PC-3 (cell line): ENCODE measurements at regions not wholly inside any gene's neighbourhood (a gene's known extent, or its start where the extent isn't known, plus 50 kb on each side); places are given as distances from the start of the nearest gene placed in this dataset.
A peak's percentile ranks its signal among the peaks of the same experiment; 100 is the strongest.

Experiments used
- ATAC-seq: fragments of 200-7000 bp; cut with Tn5 transposase; 2 replicates; pipeline ENCODE4 v1.9.1; 2020; ENCODE audit warnings: mild to moderate bottlenecking, moderate library complexity
- BruUV-seq: library from RNA; stranded (reverse); fragments of 400-500 nt; replicated peaks from 2 replicates; lab custom pipeline; 2021; lab: Mats Ljungman, UMichigan
- CTCF ChIA-PET: fragments of 300-600 bp; sonication (Branson Sonifier 250); formaldehyde crosslinking; loops from one replicate; lab custom pipeline; 2022; ENCODE audit warnings: antibody characterized with exemption; lab: Charles Lee
- POLR2A ChIA-PET: fragments of 300-600 bp; sonication (Branson Sonifier 250); formaldehyde crosslinking; loops from one replicate; lab custom pipeline; 2022; ENCODE audit warnings: antibody characterized with exemption; ENCODE audit not compliant: unreplicated experiment; lab: Charles Lee
- DNase-seq: peaks from one replicate; pipeline ENCODE4 v3.0.0-alpha.2; 2015
- H2AFZ ChIP-seq: fragments of 300-600 bp; sonication (generic); 2 replicates; pipeline ENCODE4 v1.6.0; 2016; ENCODE audit warnings: antibody characterized with exemption, low read length
- H3F3A ChIP-seq: fragments of 300-600 bp; sonication (generic); one replicate; pipeline ENCODE4 v1.6.0; 2017; ENCODE audit warnings: antibody characterized with exemption, low read length, control low read depth, mild to moderate bottlenecking; ENCODE audit not compliant: unreplicated experiment
- H3K27ac ChIP-seq: fragments of 300-600 bp; sonication (generic); 2 replicates; pipeline ENCODE4 v1.5.1; 2016; ENCODE audit warnings: mild to moderate bottlenecking, low read length
- H3K27me3 ChIP-seq: fragments of 300-600 bp; sonication (generic); 2 replicates; pipeline ENCODE4 v1.6.1; 2016; ENCODE audit warnings: low read length, mixed read lengths
- H3K36me3 ChIP-seq: fragments of 300-600 bp; sonication (generic); 2 replicates; pipeline ENCODE4 v1.6.1; 2016; ENCODE audit warnings: low read depth, mixed run types, low read length, mixed read lengths
- H3K4me1 ChIP-seq: fragments of 300-600 bp; sonication (generic); 2 replicates; pipeline ENCODE4 v1.5.1; 2016; ENCODE audit warnings: low read length; ENCODE audit not compliant: insufficient read depth
- H3K4me2 ChIP-seq: fragments of 300-600 bp; sonication (generic); 2 replicates; pipeline ENCODE4 v1.6.0; 2016; ENCODE audit warnings: low read length
- H3K4me3 ChIP-seq: fragments of 300-600 bp; sonication (generic); 2 replicates; pipeline ENCODE4 v1.5.1; 2016; ENCODE audit warnings: mild to moderate bottlenecking, low read length, mixed read lengths
- H3K79me2 ChIP-seq: fragments of 300-600 bp; sonication (generic); 2 replicates; pipeline ENCODE4 v1.6.1; 2017; ENCODE audit warnings: low read length, mixed read lengths
- H3K9ac ChIP-seq: fragments of 300-600 bp; sonication (generic); 2 replicates; pipeline ENCODE4 v1.6.0; 2016; ENCODE audit warnings: mild to moderate bottlenecking, low read length
- H3K9me2 ChIP-seq: fragments of 300-600 bp; sonication (generic); replicated peaks from 2 replicates; pipeline ENCODE4 v1.6.1; 2016; ENCODE audit warnings: mixed run types, low read length, mixed read lengths
- H3K9me3 ChIP-seq: fragments of 300-600 bp; sonication (generic); 2 replicates; pipeline ENCODE4 v1.6.1; 2016; ENCODE audit warnings: low read length, mixed read lengths
- H4K20me1 ChIP-seq: fragments of 300-600 bp; sonication (generic); 2 replicates; pipeline ENCODE4 v1.6.1; 2016; ENCODE audit warnings: low read length, mixed read lengths
- CTCF ChIP-seq: fragments of 300-600 bp; sonication (generic); conservative IDR thresholded peaks from 2 replicates; pipeline ENCODE4 v1.5.1; 2017; ENCODE audit warnings: antibody characterized with exemption, low read depth, mild to moderate bottlenecking, low read length
- EZH2 ChIP-seq: fragments of 300-600 bp; sonication (generic); IDR thresholded peaks from one replicate; pipeline ENCODE4 v1.6.1; 2017; ENCODE audit warnings: antibody characterized with exemption, mild to moderate bottlenecking, low read length; ENCODE audit not compliant: unreplicated experiment
- EZH2phosphoT487 ChIP-seq: fragments of 300-600 bp; sonication (generic); IDR thresholded peaks from 2 replicates; pipeline ENCODE4 v1.6.1; 2018; ENCODE audit warnings: mild to moderate bottlenecking, antibody characterized with exemption, low read length, borderline replicate concordance
- intact Hi-C: fragments of 100-400 bp; cut with micrococcal nuclease; formaldehyde crosslinking; loops from 2 replicates; pipeline ENCODE4 v1.9.0; 2023

- BruUV-seq, result no TSS peak
- no peak overlapping the region for H3K9ac ChIP-seq
- no peaks in the 10 kb centered on the region for H3K27me3 ChIP-seq
- no peak overlapping the region for H3K4me3 ChIP-seq
- no peak overlapping the region for H3K27ac ChIP-seq
- no peaks in the 10 kb centered on the region for H3F3A ChIP-seq
- CTCF ChIA-PET, result interaction anchor here (0.6 kb wide), 1 partner anchor 138 kb away, joined by 5 read pairs; no protein-coding TSS in a partner anchor
- H2AFZ ChIP-seq, result no peak overlapping the region
- no peaks in the 10 kb centered on the region for H3K9me3 ChIP-seq
- ATAC-seq, result no peak
- H4K20me1 ChIP-seq, result no peaks in the 10 kb centered on the region
- no peaks in the 10 kb centered on the region for H3K9me2 ChIP-seq
- H3K4me1 ChIP-seq, result no peaks in the 10 kb centered on the region
- no peak for TF ChIP-seq EZH2phosphoT487
- no peak for TF ChIP-seq CTCF
- TF ChIP-seq EZH2, result no peak
- H3K36me3 ChIP-seq, result no peaks in the 10 kb centered on the region
- DNase-seq, result no peak
- POLR2A ChIA-PET, result no interaction called here
- no peaks in the 10 kb centered on the region for H3K79me2 ChIP-seq
- H3K4me2 ChIP-seq, result no peak overlapping the region
- intact Hi-C loops, result no loop called here
These were observed 140.1 kb upstream of the HAAO start for GRCh38 chr2:42932271-42933151.

- Histone ChIP-seq H4K20me1 (no peaks in the 10 kb centered on the region), H3K4me3 (no peak overlapping the region), H3K79me2 (no peaks in the 10 kb centered on the region), H3K36me3 (no peaks in the 10 kb centered on the region), H3K27me3 (no peaks in the 10 kb centered on the region), H3K9ac (no peak overlapping the region), H3K9me2 (no peaks in the 10 kb centered on the region), H3K4me1 (no peaks in the 10 kb centered on the region), H2AFZ (no peak overlapping the region), H3K9me3 (no peaks in the 10 kb centered on the region), H3K4me2 (no peak overlapping the region), H3K27ac (no peak overlapping the region), H3F3A (no peaks in the 10 kb centered on the region)
- intact Hi-C loops, result no loop called here
- TF ChIP-seq CTCF, result peak; percentile 21; the same call in 1 of the 2 replicates
- TF ChIP-seq EZH2phosphoT487, result no peak
- no TSS peak for BruUV-seq
- ChIA-PET POLR2A (no interaction called here), CTCF (no interaction called here)
- ATAC-seq (no peak), DNase-seq (no peak)
These were observed 139.4 kb upstream of the HAAO start for GRCh38 chr2:42931818-42932195.

- H3K4me3 ChIP-seq, result no peak overlapping the region
- intact Hi-C loops, result no loop called here
- H3K79me2 ChIP-seq, result no peaks in the 10 kb centered on the region
- H3K36me3 ChIP-seq, result no peaks in the 10 kb centered on the region
- H4K20me1 ChIP-seq, result no peaks in the 10 kb centered on the region
- ATAC-seq (0 out of 2 replicates have a peak, but pooled peaks have one; percentile 36), DNase-seq (no peak)
- H3K27me3 ChIP-seq, result no peaks in the 10 kb centered on the region
- no TSS peak for BruUV-seq
- no peaks in the 10 kb centered on the region for H3F3A ChIP-seq
- no peak overlapping the region for H3K9ac ChIP-seq
- no peaks in the 10 kb centered on the region for H3K4me1 ChIP-seq
- CTCF ChIA-PET, result no interaction called here
- H3K27ac ChIP-seq, result no peak overlapping the region
- no peak overlapping the region for H2AFZ ChIP-seq
- peak; percentile 55 for TF ChIP-seq CTCF
- TF ChIP-seq EZH2, result no peak
- no peak for TF ChIP-seq EZH2phosphoT487
- H3K4me2 ChIP-seq, result no peak overlapping the region
- POLR2A ChIA-PET, result no interaction called here
- H3K9me2 ChIP-seq, result no peaks in the 10 kb centered on the region
- no peaks in the 10 kb centered on the region for H3K9me3 ChIP-seq
These were observed 138.9 kb upstream of the HAAO start for GRCh38 chr2:42931146-42931817.
